H9 (cell line): ENCODE measurements at regions not wholly inside any gene's neighbourhood (a gene's known extent, or its start where the extent isn't known, plus 50 kb on each side); places are given as distances from the start of the nearest gene placed in this dataset.

Experiments used
- DNase-seq: peaks from one replicate; pipeline ENCODE4 v3.0.0-alpha.2; 2017
- H2AFZ ChIP-seq: one replicate; pipeline ENCODE4 v1.6.1; 2013; ENCODE audit warnings: mild to moderate bottlenecking, low read length, control low read depth, moderate library complexity
- H2AK5ac ChIP-seq: 2 replicates; pipeline ENCODE4 v1.6.1; 2013; ENCODE audit warnings: low read length, control low read depth, mixed read lengths; ENCODE audit not compliant: insufficient read length
- H2BK120ac ChIP-seq: one replicate; pipeline ENCODE4 v1.6.1; 2013; ENCODE audit warnings: low read depth, mild to moderate bottlenecking, low read length, control low read depth, inconsistent platforms; ENCODE audit not compliant: poor library complexity, severe bottlenecking
- H2BK12ac ChIP-seq: 2 replicates; pipeline ENCODE4 v1.6.1; 2013; ENCODE audit warnings: low read length, control low read depth, mixed read lengths, low read depth; ENCODE audit not compliant: insufficient read length
- H2BK15ac ChIP-seq: 2 replicates; pipeline ENCODE4 v1.6.1; 2013; ENCODE audit warnings: low read depth, low read length, control low read depth
- H2BK20ac ChIP-seq: one replicate; pipeline ENCODE4 v1.6.1; 2013; ENCODE audit warnings: low read depth, mild to moderate bottlenecking, low read length, control low read depth, inconsistent platforms; ENCODE audit not compliant: poor library complexity, severe bottlenecking
- H2BK5ac ChIP-seq: 2 replicates; pipeline ENCODE4 v1.6.1; 2013; ENCODE audit warnings: low read length, control low read depth, mixed read lengths; ENCODE audit not compliant: insufficient read length
- H3K14ac ChIP-seq: 2 replicates; pipeline ENCODE4 v1.6.1; 2013; ENCODE audit warnings: low read length, control low read depth; ENCODE audit not compliant: insufficient read depth
- H3K18ac ChIP-seq: 2 replicates; pipeline ENCODE4 v1.6.1; 2013; ENCODE audit warnings: low read depth, mild to moderate bottlenecking, mixed read lengths, low read length, control low read depth; ENCODE audit not compliant: insufficient read length
- H3K23ac ChIP-seq: 2 replicates; pipeline ENCODE4 v1.6.1; 2013; ENCODE audit warnings: low read length, control low read depth, mixed read lengths, low read depth; ENCODE audit not compliant: insufficient read length
- H3K23me2 ChIP-seq: 2 replicates; pipeline ENCODE4 v1.6.1; 2013; ENCODE audit warnings: low read depth, mild to moderate bottlenecking, mixed read lengths, low read length, control low read depth; ENCODE audit not compliant: insufficient read length, poor library complexity, severe bottlenecking
- H3K27ac ChIP-seq: 2 replicates; pipeline ENCODE4 v1.5.1; 2013; ENCODE audit warnings: low read length, control low read depth, mixed read lengths, low read depth; ENCODE audit not compliant: insufficient read length
- H3K27me3 ChIP-seq: 2 replicates; pipeline ENCODE4 v1.6.1; 2013; ENCODE audit warnings: low read length, control low read depth, inconsistent platforms; ENCODE audit not compliant: insufficient read depth
- H3K4ac ChIP-seq: 2 replicates; pipeline ENCODE4 v1.6.1; 2013; ENCODE audit warnings: low read depth, mild to moderate bottlenecking, control low read depth, inconsistent platforms, low read length, moderate library complexity
- H3K4me1 ChIP-seq: 2 replicates; pipeline ENCODE4 v1.6.1; 2013; ENCODE audit warnings: low read length, control low read depth, inconsistent platforms; ENCODE audit not compliant: insufficient read depth
- H3K4me2 ChIP-seq: 2 replicates; pipeline ENCODE4 v1.6.1; 2013; ENCODE audit warnings: low read length, control low read depth, mixed read lengths; ENCODE audit not compliant: insufficient read length, insufficient read depth
- H3K56ac ChIP-seq: 2 replicates; pipeline ENCODE4 v1.6.1; 2013; ENCODE audit warnings: low read depth, mild to moderate bottlenecking, mixed read lengths, low read length, control low read depth; ENCODE audit not compliant: insufficient read length
- H3K79me1 ChIP-seq: 2 replicates; pipeline ENCODE4 v1.6.1; 2013; ENCODE audit warnings: low read depth, mild to moderate bottlenecking, moderate library complexity, low read length, control low read depth, inconsistent platforms; ENCODE audit not compliant: insufficient read depth, poor library complexity, severe bottlenecking
- H3K79me2 ChIP-seq: 2 replicates; pipeline ENCODE4 v1.6.1; 2013; ENCODE audit warnings: low read length, control low read depth, inconsistent platforms; ENCODE audit not compliant: insufficient read depth
- H3K9ac ChIP-seq: 2 replicates; pipeline ENCODE4 v1.6.1; 2013; ENCODE audit warnings: low read length, control low read depth, mixed read lengths; ENCODE audit not compliant: insufficient read length; ENCODE audit errors: extremely low read depth
- H3K9me3 ChIP-seq: one replicate; pipeline ENCODE4 v1.6.1; 2013; ENCODE audit warnings: low read depth, low read length, inconsistent platforms; ENCODE audit not compliant: control insufficient read depth
- H3T11ph ChIP-seq: one replicate; pipeline ENCODE4 v1.6.1; 2013; ENCODE audit warnings: mild to moderate bottlenecking, low read length, control low read depth, inconsistent platforms
- H4K20me1 ChIP-seq: one replicate; pipeline ENCODE4 v1.6.1; 2013; ENCODE audit not compliant: control insufficient read depth, insufficient read length, insufficient read depth
- H4K5ac ChIP-seq: 2 replicates; pipeline ENCODE4 v1.6.1; 2013; ENCODE audit warnings: low read depth, mild to moderate bottlenecking, mixed read lengths, low read length, control low read depth; ENCODE audit not compliant: insufficient read length
- H4K8ac ChIP-seq: replicated peaks from 2 replicates; pipeline ENCODE4 v1.6.1; 2013; ENCODE audit warnings: low read length, control low read depth, mixed read lengths, low read depth; ENCODE audit not compliant: insufficient read length
- H4K91ac ChIP-seq: 2 replicates; pipeline ENCODE4 v1.6.1; 2013; ENCODE audit warnings: low read depth, mild to moderate bottlenecking, moderate library complexity, mixed read lengths, low read length, control low read depth; ENCODE audit not compliant: insufficient read length
- H3K27ac Mint-ChIP-seq, 3 experiments: 2 replicates in 2 of 3; 3 replicates in 1 of 3; pipeline ENCODE4 v1.8.0; 2020 to 2021; ENCODE audit warnings: mixed read lengths in 3 of 3, mild to moderate bottlenecking in 1 of 3, moderate library complexity in 1 of 3
- H3K27me3 Mint-ChIP-seq: 2 replicates; pipeline ENCODE4 v1.8.0; 2021; ENCODE audit warnings: low read depth, mild to moderate bottlenecking, moderate library complexity, mixed read lengths
- H3K36me3 Mint-ChIP-seq, 3 experiments: 2 replicates in 2 of 3; 3 replicates in 1 of 3; pipeline ENCODE4 v1.8.0; 2020 to 2021; ENCODE audit warnings: low read depth in 3 of 3, mixed read lengths in 3 of 3; ENCODE audit not compliant: insufficient read depth in 1 of 3
- H3K4me1 Mint-ChIP-seq, 2 experiments: 2 replicates each; pipeline ENCODE4 v1.8.0; 2020; ENCODE audit warnings: mixed read lengths in 2 of 2
- H3K4me3 Mint-ChIP-seq, 2 experiments: 2 replicates in 1 of 2; 3 replicates in 1 of 2; pipeline ENCODE4 v1.8.0; 2020 to 2021; ENCODE audit warnings: mild to moderate bottlenecking in 2 of 2, mixed read lengths in 2 of 2, moderate library complexity in 1 of 2
- H3K9me3 Mint-ChIP-seq, 2 experiments: 2 replicates in 1 of 2; 3 replicates in 1 of 2; pipeline ENCODE4 v1.8.0; 2020; ENCODE audit warnings: mild to moderate bottlenecking in 2 of 2, mixed read lengths in 2 of 2, moderate library complexity in 1 of 2
- WGBS: extraction: QIAGEN DNeasy Blood & Tissue Kit; methylation state at CpG from one replicate; pipeline ENCODE4 v1.1.7; 2013; ENCODE audit warnings: missing lambda C conversion rate, low lambda C conversion rate, mixed read lengths; ENCODE audit not compliant: insufficient read length; ENCODE audit errors: extremely low coverage; 5-methylcytosine and 5-hydroxymethylcytosine counted together
- TF ChIP-seq, protein P1 (sequence below): fragments of 200-600 bp; sonication (generic); conservative IDR thresholded peaks from 3 replicates; pipeline ENCODE4 v1.8.0; 2021; ENCODE audit warnings: antibody characterized with exemption, mild to moderate bottlenecking

DNA sequence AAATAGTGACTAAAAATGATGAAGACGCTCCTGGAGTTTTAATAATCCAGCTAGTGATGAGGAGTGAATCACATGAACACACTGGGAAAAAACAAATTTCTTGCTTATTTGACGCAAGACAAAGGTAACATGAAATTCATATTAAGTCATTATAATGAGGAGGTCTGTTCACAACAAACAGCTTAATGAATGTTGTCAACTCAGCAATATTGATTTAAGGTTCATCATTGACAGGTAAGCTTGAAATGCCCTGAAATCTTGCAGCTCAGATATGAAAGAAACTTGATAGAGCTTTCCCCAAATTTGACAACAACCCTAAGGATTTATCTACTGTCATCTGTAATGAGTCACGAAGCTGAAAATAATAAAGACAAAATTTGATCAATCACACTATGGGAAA is 108.1 kb upstream of the SELENOK start:
- no peak overlapping the region for H3K4me3 Mint-ChIP-seq
- Histone ChIP-seq H3K23me2 (no peaks in the 10 kb centered on the region), H2BK20ac (no peak overlapping the region), H4K20me1 (no peaks in the 10 kb centered on the region), H3K4me1 (no peaks in the 10 kb centered on the region), H3T11ph (no peak overlapping the region), H3K79me2 (no peaks in the 10 kb centered on the region), H2AK5ac (no peak overlapping the region), H3K56ac (no peak overlapping the region), H3K9me3 (no peaks in the 10 kb centered on the region), H2BK5ac (no peak overlapping the region), H2AFZ (no peak overlapping the region), H3K4me2 (no peak overlapping the region), H2BK15ac (no peak overlapping the region), H3K14ac (no peak overlapping the region), H3K4ac (no peak overlapping the region), H3K18ac (no peak overlapping the region), H3K23ac (no peak overlapping the region), H3K27me3 (no peaks in the 10 kb centered on the region), H4K8ac (no peak overlapping the region), H3K9ac (no peak overlapping the region), H2BK12ac (no peak overlapping the region), H2BK120ac (no peak overlapping the region), H3K27ac (no peak overlapping the region), H4K5ac (no peak overlapping the region), H4K91ac (no peak overlapping the region), H3K79me1 (no peaks in the 10 kb centered on the region)
- WGBS, result no CpG with 5 or more reads among the region's 3 CpGs
- H3K27ac Mint-ChIP-seq, result no peak overlapping the region
- no peaks in the 10 kb centered on the region for H3K9me3 Mint-ChIP-seq
- H3K27me3 Mint-ChIP-seq, result no peaks in the 10 kb centered on the region
- TF ChIP-seq, protein P1, sequence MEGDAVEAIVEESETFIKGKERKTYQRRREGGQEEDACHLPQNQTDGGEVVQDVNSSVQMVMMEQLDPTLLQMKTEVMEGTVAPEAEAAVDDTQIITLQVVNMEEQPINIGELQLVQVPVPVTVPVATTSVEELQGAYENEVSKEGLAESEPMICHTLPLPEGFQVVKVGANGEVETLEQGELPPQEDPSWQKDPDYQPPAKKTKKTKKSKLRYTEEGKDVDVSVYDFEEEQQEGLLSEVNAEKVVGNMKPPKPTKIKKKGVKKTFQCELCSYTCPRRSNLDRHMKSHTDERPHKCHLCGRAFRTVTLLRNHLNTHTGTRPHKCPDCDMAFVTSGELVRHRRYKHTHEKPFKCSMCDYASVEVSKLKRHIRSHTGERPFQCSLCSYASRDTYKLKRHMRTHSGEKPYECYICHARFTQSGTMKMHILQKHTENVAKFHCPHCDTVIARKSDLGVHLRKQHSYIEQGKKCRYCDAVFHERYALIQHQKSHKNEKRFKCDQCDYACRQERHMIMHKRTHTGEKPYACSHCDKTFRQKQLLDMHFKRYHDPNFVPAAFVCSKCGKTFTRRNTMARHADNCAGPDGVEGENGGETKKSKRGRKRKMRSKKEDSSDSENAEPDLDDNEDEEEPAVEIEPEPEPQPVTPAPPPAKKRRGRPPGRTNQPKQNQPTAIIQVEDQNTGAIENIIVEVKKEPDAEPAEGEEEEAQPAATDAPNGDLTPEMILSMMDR, result no peak
- no peaks in the 10 kb centered on the region for H3K36me3 Mint-ChIP-seq
- H3K4me1 Mint-ChIP-seq, result peaks cover 5% of the 10 kb centered on the region in 2 experiments; a peak in 2 of 4 replicates
- no peak for DNase-seq
